SJCRH30 (cell line): ENCODE measurements at regions not wholly inside any gene's neighbourhood (a gene's known extent, or its start where the extent isn't known, plus 50 kb on each side); places are given as distances from the start of the nearest gene placed in this dataset.

Source experiments
- DNase-seq, 2 experiments: peaks; one replicate each; pipeline ENCODE4 v3.0.0-alpha.2; 2015 to 2020
- H3K27ac ChIP-seq: fragments of 250-450 bp; sonication (Bioruptor Pico); 2 replicates; pipeline ENCODE4 v1.5.1; 2020; ENCODE audit warnings: mild to moderate bottlenecking, moderate library complexity
- H3K27me3 ChIP-seq: fragments of 250-450 bp; sonication (Bioruptor Pico); 2 replicates; pipeline ENCODE4 v1.5.1; 2020; ENCODE audit warnings: mild to moderate bottlenecking, moderate library complexity
- H3K36me3 ChIP-seq: fragments of 250-450 bp; sonication (Bioruptor Pico); 2 replicates; pipeline ENCODE4 v1.5.1; 2020; ENCODE audit warnings: mild to moderate bottlenecking, moderate library complexity
- H3K4me1 ChIP-seq: fragments of 250-450 bp; sonication (Bioruptor Pico); 2 replicates; pipeline ENCODE4 v1.5.1; 2020; ENCODE audit warnings: mild to moderate bottlenecking, moderate library complexity
- H3K4me3 ChIP-seq: fragments of 250-450 bp; sonication (Bioruptor Pico); 2 replicates; pipeline ENCODE4 v1.5.1; 2020; ENCODE audit warnings: mild to moderate bottlenecking, moderate library complexity
- H3K9me3 ChIP-seq: fragments of 250-450 bp; sonication (Bioruptor Pico); replicated peaks from 2 replicates; pipeline ENCODE4 v1.5.1; 2020; ENCODE audit warnings: mild to moderate bottlenecking, moderate library complexity

DNA sequence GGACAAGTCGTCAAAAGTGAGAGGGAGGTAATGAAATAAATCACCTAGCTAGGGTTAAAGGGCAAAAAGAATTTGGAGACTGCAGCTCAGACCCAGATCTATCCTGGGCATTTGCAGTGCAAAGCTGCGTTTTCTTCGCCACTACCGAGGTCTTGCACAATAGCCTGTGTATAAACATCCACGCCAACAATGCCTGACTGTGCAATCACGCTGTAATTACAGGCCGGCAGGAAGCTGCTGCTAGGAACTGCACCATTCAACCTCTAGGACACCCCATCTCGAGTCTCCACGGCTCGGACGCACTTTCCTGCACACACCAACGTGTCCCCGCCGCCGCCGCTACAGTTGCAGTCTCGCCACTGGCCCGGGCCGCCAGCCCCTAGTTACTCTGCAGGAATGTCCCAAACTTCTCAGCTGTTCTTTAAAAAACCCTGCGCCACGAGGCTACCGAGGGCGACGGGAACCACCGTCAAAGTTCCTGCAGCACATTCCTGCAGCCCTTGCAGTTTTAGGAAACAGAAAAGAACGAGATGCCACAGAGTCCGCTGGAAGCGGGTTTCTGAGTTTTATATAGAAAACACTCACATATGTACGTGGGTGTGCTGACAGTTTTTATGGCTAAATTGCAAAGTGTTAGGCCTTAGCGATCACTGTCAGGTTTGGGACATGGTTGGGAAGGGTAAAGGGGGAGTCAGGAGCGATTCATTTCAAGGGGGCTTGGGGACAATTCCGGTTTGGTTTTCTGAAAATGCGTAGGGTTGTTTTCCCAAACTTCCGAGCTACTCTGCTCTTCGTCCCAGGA is 65.6 kb upstream of the PTGR2 start:
- Histone ChIP-seq H3K27me3 (no peaks in the 10 kb centered on the region), H3K9me3 (no peaks in the 10 kb centered on the region), H3K4me3 (peak overlapping the region; percentile 71), H3K27ac (peak overlapping the region; percentile 96), H3K4me1 (peaks cover 44% of the 10 kb centered on the region), H3K36me3 (peaks cover 11% of the 10 kb centered on the region; the same call in 1 of the 2 replicates)
- DNase-seq: peak; percentile 74 to 78

DNA sequence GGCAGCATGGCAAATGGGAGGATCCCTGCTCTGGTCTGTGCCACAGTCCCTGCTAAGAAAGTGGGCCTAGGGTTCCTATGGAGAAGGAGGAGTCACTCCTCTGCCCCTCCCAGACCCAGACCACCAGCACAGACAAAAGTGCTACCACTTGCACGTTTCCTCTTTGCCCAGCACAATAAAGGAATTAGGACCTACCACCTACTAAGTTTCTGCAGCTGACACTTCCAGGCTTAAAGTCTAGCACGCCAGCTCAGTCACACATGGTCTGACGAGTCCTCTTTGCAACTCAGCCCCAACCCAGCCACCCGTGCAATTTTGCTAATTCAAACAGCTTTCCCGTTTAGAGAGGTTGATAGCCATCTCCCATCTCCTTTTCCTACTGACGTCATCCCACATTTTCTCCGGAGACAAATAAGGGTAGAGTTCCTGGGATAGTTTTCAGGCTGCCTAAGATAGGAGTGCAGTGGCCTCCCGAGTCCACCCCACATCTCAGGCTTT is 66.2 kb upstream of the PTGR2 start:
- Histone ChIP-seq H3K36me3 (peaks cover 14% of the 10 kb centered on the region; the same call in 1 of the 2 replicates), H3K4me1 (peaks cover 44% of the 10 kb centered on the region), H3K4me3 (peak overlapping the region; percentile 71), H3K27me3 (no peaks in the 10 kb centered on the region), H3K9me3 (no peaks in the 10 kb centered on the region), H3K27ac (peak overlapping the region; percentile 96)
- peak; percentile 93 to 96 for DNase-seq

DNA sequence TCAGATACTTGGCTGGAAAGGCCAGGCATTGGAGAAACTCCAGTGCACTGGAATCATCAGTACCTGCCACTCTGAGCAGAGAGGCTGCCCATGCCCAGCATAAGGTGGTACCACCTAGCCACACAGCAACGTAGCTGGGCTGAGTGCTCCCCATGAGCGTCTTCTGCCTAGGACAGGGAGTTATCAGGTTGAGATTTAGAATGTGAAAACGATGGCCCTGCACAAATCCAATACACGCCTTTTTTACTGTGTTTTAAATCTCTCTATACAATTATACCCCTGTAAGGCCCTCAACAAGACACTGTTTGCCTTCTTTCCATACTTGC is 66.7 kb upstream of the PTGR2 start:
- no peak for DNase-seq
- Histone ChIP-seq H3K9me3 (no peaks in the 10 kb centered on the region), H3K4me3 (peak overlapping the region; percentile 71), H3K36me3 (peaks cover 14% of the 10 kb centered on the region; the same call in 1 of the 2 replicates), H3K4me1 (peaks cover 46% of the 10 kb centered on the region), H3K27ac (peak overlapping the region; percentile 96), H3K27me3 (no peaks in the 10 kb centered on the region)

DNA sequence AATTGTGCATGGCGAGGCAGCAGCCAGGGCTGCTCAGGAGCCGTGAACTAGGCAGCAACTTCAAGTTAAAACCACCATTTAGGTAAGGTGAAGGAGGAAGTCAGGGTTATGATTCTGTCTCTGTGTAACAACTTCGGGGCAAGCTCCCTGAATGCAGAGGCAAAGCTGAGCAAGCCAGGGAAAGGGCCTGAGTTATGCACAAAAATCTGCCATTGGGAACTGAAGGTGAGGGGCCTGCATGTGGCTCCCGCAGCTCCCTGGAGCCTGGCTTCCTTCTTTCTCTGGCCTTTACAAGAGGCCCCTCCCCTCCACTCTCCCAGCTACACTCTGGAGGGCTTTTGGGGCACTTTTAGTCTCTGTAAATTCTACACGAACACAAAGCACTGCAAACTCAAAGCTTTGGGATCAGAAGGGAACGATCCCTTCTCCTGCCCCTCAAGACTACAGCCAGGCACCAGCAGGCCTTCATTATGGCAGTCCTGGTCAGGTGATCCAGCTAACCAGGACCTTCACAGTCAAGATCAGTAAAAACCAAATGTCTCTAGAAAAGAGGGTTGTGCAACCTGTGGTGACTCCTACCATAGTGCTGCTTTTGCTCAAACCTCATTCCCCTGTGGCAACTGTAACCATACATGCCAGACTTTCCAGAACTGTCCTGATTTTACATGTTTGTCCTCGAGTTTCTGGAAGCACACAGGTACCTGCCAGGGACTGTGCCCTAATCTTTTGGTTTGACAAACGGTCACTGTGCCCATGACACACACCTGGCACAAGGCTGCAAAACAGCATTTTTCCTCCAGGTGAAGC is 67.2 kb upstream of the PTGR2 start:
- no peaks in the 10 kb centered on the region for H3K9me3 ChIP-seq

DNA sequence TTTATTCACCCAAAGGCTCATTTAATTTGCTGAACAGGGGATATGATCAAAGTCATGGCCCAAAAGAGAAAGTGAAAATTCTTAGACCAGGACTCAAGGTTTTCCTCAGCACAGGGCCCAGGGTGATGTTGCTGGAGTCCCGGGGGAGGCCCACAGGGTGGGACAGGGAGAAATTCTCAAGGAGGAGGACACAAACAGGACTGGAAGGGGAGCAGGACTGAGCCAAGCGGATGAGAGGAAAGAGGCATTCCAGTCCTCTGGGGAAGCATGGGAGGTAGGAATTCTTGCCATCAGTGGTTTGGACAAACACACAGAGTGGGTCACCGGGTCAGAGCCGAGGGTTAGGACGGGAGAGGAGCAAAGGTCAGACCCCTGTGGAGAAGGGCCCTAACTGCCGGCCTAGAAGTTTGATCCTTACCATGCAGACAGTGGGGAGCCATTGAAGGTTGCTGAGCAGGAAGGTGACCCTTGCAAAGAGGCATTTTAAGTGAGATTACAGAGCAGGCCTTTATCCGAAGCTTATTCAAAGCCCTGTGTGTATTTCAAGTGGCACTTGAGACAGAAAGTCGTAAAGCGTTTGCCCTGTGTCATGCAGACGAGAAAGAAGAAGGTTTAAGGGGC is 68.4 kb upstream of the PTGR2 start:
- no peak overlapping the region for H3K4me3 ChIP-seq
- H3K27me3 ChIP-seq: no peaks in the 10 kb centered on the region
- H3K9me3 ChIP-seq: no peaks in the 10 kb centered on the region
- H3K4me1 ChIP-seq: peaks cover 32% of the 10 kb centered on the region
- H3K27ac ChIP-seq: no peak overlapping the region
- peaks cover 18% of the 10 kb centered on the region; the same call in 1 of the 2 replicates for H3K36me3 ChIP-seq
- DNase-seq: no peak

More for the DNA sequence above, 67.2 kb upstream of the PTGR2 start:
- H3K27me3 ChIP-seq: no peaks in the 10 kb centered on the region
- peaks cover 40% of the 10 kb centered on the region for H3K4me1 ChIP-seq
- DNase-seq: no peak
- peaks cover 14% of the 10 kb centered on the region; the same call in 1 of the 2 replicates for H3K36me3 ChIP-seq
- peak overlapping the region; percentile 96 for H3K27ac ChIP-seq
- peak overlapping the region; percentile 71; the same call in 1 of the 2 replicates for H3K4me3 ChIP-seq

DNA sequence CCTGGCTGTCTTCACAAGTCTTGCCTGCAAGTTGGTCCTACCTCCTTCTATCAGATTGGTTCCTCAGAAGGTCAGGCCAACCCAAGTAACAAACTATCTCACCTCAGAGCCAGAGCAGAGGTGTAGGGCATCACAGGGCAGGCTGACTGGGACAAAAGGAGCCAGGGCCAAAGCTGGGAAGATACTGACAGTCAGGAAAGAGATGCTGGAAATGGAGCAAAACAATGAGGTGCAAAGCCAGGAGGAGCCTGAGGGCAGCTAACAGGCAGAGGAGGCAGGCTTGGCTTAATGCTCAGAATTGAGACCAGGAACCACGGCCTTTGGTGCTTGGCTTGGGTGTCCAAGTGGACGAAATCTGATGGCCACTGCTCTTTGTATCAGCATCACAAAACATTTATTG is 68.4 kb upstream of the PNMA1 start:
- Histone ChIP-seq H3K36me3 (peaks cover 18% of the 10 kb centered on the region; the same call in 1 of the 2 replicates), H3K9me3 (no peaks in the 10 kb centered on the region), H3K4me3 (no peak overlapping the region), H3K4me1 (peaks cover 30% of the 10 kb centered on the region), H3K27me3 (no peaks in the 10 kb centered on the region), H3K27ac (no peak overlapping the region)
- DNase-seq: no peak

DNA sequence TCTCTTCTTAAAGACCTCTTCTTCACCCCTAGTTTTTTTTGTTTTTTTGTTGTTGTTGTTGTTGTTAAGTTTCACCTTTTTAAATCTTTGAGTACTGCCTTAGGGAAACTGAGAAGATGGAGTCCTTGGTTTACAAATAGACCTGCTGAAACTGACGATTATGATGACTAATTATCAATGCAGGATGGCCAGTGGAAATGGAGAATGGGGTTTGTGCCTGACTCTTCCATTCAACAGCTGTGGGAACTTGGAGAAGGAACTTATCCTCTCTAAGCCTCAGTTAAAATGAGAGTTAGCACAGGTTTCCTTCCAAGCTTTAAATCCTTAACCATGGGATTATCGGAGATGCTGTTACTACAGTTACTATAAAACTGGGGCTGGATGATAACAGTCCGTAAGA is 66.7 kb upstream of the PNMA1 start:
- DNase-seq: no peak
- H3K36me3 ChIP-seq: peaks cover 18% of the 10 kb centered on the region; the same call in 1 of the 2 replicates
- no peaks in the 10 kb centered on the region for H3K9me3 ChIP-seq
- H3K4me1 ChIP-seq: peaks cover 30% of the 10 kb centered on the region
- no peak overlapping the region for H3K4me3 ChIP-seq
- peak overlapping the region; percentile 9; the same call in 1 of the 2 replicates for H3K27ac ChIP-seq
- H3K27me3 ChIP-seq: no peaks in the 10 kb centered on the region

DNA sequence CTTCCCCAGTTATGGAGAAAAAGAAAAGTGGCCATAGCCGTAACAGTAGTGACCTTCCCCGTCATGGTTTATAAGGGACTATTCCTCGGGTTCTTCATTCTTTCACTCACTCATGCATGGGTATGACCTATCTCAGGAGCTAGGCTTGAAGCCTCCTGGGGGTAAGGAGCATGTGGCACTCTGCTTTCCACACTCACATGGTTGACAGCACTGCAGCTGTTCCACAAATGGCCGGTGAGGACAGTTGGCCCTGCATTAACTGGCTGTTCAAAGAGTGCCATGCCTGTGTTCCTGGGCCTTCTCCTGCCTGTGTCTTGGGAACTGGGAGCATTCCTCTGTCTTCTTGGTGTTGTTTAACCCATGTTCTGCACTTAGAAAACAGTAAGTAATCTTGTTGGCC is 66.2 kb upstream of the PNMA1 start:
- H3K27ac ChIP-seq: peak overlapping the region; percentile 9; the same call in 1 of the 2 replicates

DNA sequence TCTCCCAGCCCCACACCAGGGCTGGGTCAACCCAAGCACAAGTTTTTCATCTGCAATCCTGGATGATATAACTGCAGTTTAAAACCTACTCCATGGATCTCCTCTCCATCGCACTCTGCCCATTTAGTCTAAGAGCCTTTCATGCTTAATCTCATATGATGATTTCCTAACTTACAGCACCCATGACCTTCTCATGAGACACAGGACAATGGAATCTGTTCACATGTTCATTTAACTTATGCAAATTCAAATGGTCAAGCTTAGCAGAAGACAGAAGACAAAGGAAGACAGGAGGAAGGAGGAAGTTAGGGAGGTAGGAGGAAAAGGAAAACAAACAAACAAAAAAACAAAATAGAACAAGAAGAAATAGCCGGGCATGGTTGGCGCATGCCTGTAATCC is 64.6 kb upstream of the PNMA1 start:
- Histone ChIP-seq H3K27ac (no peak overlapping the region), H3K27me3 (no peaks in the 10 kb centered on the region), H3K4me1 (peaks cover 16% of the 10 kb centered on the region), H3K36me3 (peaks cover 18% of the 10 kb centered on the region; the same call in 1 of the 2 replicates), H3K9me3 (no peaks in the 10 kb centered on the region), H3K4me3 (no peak overlapping the region)
- no peak for DNase-seq

More for the DNA sequence above, 66.2 kb upstream of the PNMA1 start:
- no peak overlapping the region for H3K4me3 ChIP-seq
- no peaks in the 10 kb centered on the region for H3K9me3 ChIP-seq
- H3K27me3 ChIP-seq: no peaks in the 10 kb centered on the region
- H3K4me1 ChIP-seq: peaks cover 30% of the 10 kb centered on the region
- DNase-seq: peak; percentile 57 to 74
- H3K36me3 ChIP-seq: peaks cover 18% of the 10 kb centered on the region; the same call in 1 of the 2 replicates

DNA sequence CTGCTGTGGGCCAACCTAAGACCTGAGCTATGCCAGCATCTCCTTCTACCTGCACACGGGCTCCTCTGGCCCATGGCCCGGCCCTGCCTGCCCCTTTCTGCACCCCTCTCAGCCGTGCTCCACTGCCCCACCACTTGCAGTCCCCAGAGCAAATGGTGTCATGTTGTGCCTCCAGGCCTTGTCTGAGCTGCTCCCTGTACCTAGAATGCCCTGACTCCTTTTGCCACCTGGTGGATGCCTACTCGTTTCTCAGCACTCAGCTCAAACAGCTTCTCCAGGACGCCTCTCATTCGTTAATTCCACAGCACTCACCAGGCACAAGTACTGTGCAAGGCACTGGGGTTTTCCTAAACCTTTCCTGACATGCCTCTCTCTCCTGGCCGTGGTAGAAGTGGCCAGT is 63.2 kb upstream of the PNMA1 start:
- Histone ChIP-seq H3K27me3 (no peaks in the 10 kb centered on the region), H3K4me3 (no peak overlapping the region), H3K9me3 (no peaks in the 10 kb centered on the region), H3K27ac (no peak overlapping the region), H3K36me3 (peaks cover 16% of the 10 kb centered on the region; the same call in 1 of the 2 replicates), H3K4me1 (peaks cover 17% of the 10 kb centered on the region)
- no peak for DNase-seq

DNA sequence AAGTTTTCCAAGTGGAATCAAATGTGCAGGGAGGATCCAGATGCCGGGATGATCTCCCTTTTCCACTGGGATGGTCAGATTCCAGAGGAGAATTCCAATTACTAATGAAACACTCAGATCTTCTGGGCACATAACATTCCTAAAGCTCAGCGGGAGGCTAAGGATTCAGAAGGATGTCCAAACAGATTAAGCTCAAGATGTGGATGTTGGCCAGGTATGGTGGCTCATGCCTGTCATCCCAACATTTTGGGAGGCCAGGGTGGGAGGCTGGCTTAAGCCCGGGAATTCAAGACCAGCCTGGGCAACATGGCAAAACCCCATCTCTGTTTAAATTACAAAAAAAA is 62.0 kb upstream of the PNMA1 start:
- Histone ChIP-seq H3K4me1 (peaks cover 27% of the 10 kb centered on the region), H3K27me3 (no peaks in the 10 kb centered on the region), H3K4me3 (no peak overlapping the region), H3K27ac (no peak overlapping the region), H3K9me3 (no peaks in the 10 kb centered on the region), H3K36me3 (peaks cover 8% of the 10 kb centered on the region; the same call in 1 of the 2 replicates)
- no peak for DNase-seq

DNA sequence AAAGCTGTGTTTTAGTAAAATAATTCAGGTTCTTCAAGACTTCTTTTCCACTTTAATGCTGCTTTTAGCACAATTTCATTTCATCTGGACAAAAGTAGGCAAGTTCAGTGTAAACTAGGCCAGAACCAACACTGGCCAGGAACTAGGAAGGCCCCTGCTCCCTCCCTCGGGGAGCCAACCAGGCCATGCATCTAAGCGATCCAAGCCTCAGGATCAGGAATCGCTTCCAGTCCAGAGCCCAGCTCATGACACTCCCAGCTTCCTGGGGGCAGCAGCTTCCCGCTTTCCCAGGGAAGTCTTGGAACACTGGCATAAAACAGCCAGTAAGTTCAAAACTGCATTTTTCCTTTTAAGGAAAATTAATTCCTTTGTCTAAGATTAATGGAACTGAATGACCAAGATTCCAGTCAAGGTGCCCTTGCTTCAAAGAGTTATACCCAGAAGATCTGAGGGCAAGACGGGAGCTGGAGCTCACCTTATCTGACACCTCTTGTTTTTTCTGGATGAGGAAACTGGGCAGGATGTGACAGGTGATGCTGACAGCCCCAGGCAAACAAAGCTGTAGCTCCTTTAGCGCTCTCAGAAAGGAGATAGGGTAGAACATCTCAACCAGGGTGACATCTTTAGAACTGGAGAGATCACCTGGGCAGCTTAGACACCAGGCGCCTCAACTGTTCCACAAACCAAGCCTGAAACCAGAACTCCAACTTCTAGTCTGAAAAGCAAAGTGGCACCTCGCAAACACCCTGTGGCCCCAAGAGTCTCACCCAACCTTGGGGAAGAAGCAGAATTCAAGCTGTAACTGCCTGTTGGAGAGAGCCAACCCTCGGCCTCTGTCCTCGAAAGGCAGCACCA is 61.4 kb upstream of the PNMA1 start:
- Histone ChIP-seq H3K27ac (no peak overlapping the region), H3K9me3 (no peaks in the 10 kb centered on the region), H3K36me3 (0 out of 2 replicates have a peak, but pooled peaks cover 4% of the 10 kb centered on the region), H3K4me3 (no peak overlapping the region), H3K27me3 (no peaks in the 10 kb centered on the region), H3K4me1 (peaks cover 24% of the 10 kb centered on the region)
- DNase-seq: no peak

DNA sequence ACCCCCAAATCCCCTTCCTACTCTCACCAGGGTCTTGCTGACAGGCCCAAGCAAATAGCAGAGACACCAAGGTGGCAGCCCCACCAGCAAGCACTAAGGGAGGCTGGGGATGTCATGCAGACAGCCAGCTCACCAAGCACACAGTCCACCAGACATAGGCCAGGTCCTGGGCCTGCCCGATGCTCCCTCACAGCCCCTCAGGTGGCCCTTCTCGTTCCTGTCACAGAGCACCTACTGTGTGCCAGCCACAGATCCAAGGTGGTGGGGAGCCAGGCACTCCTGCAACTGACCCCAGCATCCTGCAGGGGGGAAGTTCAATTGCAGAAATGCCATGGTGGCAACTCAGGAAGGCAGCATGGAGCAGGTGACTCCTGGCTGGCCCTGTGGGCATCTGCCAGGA is 60.5 kb upstream of the PNMA1 start:
- H3K36me3 ChIP-seq: 0 out of 2 replicates have a peak, but pooled peaks cover 9% of the 10 kb centered on the region
- no peak for DNase-seq
- H3K27me3 ChIP-seq: no peaks in the 10 kb centered on the region
- H3K9me3 ChIP-seq: no peaks in the 10 kb centered on the region
- peaks cover 19% of the 10 kb centered on the region for H3K4me1 ChIP-seq
- no peak overlapping the region for H3K27ac ChIP-seq
- H3K4me3 ChIP-seq: no peak overlapping the region

DNA sequence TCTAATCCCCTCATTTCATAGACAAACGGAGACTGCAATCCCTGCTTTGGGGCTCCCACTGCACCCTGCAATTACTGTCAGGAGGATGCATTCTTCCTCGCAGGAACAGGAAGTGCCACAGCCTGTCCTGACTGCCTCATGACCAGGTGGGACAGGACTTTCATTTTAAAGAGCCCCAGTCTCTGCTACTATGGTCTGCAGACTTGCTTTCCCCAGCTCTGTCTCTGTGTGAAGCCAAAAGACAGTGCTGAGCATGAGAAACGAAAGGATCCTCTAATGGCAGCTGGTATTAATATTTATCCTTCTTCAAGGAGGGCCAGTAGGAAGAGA is 60.0 kb upstream of the PNMA1 start:
- no peak overlapping the region for H3K27ac ChIP-seq
- no peak for DNase-seq
- 0 out of 2 replicates have a peak, but pooled peaks cover 9% of the 10 kb centered on the region for H3K36me3 ChIP-seq
- H3K4me3 ChIP-seq: no peak overlapping the region
- no peaks in the 10 kb centered on the region for H3K27me3 ChIP-seq
- H3K9me3 ChIP-seq: no peaks in the 10 kb centered on the region
- H3K4me1 ChIP-seq: peaks cover 20% of the 10 kb centered on the region
